ENCODE measurements at regions not wholly inside any gene's neighbourhood (a gene's known extent, or its start where the extent isn't known, plus 50 kb on each side); places are given as distances from the start of the nearest gene placed in this dataset.

DNA sequence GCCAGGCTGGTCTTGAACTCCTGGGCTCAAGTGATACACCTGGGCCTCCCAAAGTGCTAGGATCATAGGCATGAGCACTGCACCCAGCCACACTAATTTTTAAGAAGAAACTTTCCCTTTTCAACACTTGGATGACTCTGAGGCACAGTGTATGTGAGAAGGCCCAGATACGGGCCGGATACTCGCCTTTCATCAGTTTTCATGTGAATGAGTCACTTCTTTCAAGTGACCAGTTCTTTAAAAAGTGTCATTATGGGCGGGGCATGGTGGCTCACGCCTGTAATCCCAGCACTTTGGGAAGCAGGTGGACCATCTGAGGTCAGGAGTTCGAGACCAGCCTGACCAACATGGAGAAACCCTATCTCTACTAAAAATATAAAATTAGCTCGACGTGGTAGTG is 120.8 kb downstream of the CTTN start:
- H3K36me3 ChIP-seq, result no peaks in the 10 kb centered on the region

DNA sequence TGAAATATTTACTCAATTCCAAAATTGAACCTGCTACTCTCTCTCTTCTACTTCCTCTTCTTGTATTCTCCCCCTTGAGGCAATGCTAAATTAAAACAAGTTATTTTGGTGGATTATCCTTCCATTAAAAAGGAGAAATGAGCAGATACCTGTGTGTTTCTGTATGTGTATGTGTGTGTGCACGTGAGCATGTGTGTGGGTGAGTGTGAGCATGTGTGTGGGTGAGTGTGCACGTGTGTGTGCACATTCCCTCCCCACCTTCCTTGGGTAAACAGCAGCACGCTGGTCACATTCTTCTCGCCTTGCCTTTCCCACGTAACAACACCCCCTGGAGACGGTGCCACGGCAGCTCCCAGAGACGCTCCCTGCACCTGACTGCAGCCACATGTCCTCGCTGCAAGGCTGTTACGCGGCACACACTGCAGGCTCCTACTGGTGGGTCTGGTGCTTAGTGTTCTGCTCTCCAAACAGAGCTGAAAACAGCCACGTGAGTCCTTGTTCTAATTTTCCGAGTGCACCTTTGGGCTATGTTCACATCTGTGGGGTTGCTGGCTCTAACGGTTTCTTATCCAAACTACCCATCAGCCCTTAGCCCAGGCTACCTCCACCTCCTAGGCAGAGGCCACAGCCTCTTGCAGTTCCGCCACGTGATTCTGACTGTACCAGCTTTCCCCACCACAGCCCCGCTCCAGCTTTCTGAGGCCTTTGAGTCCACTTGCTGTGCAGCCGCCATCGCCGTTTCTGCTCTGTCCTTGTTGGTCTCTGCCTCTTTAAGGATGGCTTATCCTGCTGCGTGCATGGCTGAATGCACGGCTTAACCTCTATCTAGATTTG is 123.4 kb downstream of the CTTN start:
- H3K4me3 ChIP-seq, result no peak overlapping the region
- no peaks in the 10 kb centered on the region for H3K4me1 ChIP-seq
- no peak overlapping the region for H3K27ac ChIP-seq
- no peaks in the 10 kb centered on the region for H3K27me3 ChIP-seq
- H3K36me3 ChIP-seq, result no peaks in the 10 kb centered on the region
- DNase-seq, result peak in 1 of 3 donors; percentile 25
- TF ChIP-seq, protein P1, sequence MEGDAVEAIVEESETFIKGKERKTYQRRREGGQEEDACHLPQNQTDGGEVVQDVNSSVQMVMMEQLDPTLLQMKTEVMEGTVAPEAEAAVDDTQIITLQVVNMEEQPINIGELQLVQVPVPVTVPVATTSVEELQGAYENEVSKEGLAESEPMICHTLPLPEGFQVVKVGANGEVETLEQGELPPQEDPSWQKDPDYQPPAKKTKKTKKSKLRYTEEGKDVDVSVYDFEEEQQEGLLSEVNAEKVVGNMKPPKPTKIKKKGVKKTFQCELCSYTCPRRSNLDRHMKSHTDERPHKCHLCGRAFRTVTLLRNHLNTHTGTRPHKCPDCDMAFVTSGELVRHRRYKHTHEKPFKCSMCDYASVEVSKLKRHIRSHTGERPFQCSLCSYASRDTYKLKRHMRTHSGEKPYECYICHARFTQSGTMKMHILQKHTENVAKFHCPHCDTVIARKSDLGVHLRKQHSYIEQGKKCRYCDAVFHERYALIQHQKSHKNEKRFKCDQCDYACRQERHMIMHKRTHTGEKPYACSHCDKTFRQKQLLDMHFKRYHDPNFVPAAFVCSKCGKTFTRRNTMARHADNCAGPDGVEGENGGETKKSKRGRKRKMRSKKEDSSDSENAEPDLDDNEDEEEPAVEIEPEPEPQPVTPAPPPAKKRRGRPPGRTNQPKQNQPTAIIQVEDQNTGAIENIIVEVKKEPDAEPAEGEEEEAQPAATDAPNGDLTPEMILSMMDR (IDR thresholded peaks at IDR 0.05), result no peak
- no peak for TF ChIP-seq POLR2A (IDR thresholded peaks at IDR 0.05)
- H3K9me3 ChIP-seq, result no peaks in the 10 kb centered on the region

More for the DNA sequence above, 120.8 kb downstream of the CTTN start:
- no peak for TF ChIP-seq POLR2A (IDR thresholded peaks at IDR 0.05)
- TF ChIP-seq, protein P1 (IDR thresholded peaks at IDR 0.05), result no peak
- H3K9me3 ChIP-seq, result no peaks in the 10 kb centered on the region
- no peaks in the 10 kb centered on the region for H3K27me3 ChIP-seq
- no peak overlapping the region for H3K27ac ChIP-seq
- no peak overlapping the region for H3K4me3 ChIP-seq
- no peaks in the 10 kb centered on the region for H3K4me1 ChIP-seq
- DNase-seq, result no peak

DNA sequence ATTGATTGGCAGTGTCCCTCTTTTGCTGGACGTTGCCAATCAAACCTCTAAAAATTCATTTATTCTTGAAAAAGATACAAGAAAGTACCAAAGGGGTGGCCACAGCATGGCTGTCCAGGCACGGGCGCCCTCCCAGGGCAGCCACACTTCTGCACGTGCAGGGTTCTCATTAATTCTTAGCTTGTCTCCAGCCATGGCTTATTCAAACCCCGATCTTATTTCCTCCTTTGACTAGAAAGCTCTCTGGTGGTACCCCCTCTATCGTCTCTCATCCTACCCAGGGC is 123.9 kb downstream of the CTTN start:
- Histone ChIP-seq H3K4me1 (no peaks in the 10 kb centered on the region), H3K27ac (no peak overlapping the region), H3K27me3 (no peaks in the 10 kb centered on the region), H3K36me3 (no peaks in the 10 kb centered on the region), H3K9me3 (no peaks in the 10 kb centered on the region), H3K4me3 (no peak overlapping the region)
- TF ChIP-seq POLR2A (IDR thresholded peaks at IDR 0.05), result no peak
- TF ChIP-seq, protein P1 (IDR thresholded peaks at IDR 0.05), result no peak
- no peak for DNase-seq

DNA sequence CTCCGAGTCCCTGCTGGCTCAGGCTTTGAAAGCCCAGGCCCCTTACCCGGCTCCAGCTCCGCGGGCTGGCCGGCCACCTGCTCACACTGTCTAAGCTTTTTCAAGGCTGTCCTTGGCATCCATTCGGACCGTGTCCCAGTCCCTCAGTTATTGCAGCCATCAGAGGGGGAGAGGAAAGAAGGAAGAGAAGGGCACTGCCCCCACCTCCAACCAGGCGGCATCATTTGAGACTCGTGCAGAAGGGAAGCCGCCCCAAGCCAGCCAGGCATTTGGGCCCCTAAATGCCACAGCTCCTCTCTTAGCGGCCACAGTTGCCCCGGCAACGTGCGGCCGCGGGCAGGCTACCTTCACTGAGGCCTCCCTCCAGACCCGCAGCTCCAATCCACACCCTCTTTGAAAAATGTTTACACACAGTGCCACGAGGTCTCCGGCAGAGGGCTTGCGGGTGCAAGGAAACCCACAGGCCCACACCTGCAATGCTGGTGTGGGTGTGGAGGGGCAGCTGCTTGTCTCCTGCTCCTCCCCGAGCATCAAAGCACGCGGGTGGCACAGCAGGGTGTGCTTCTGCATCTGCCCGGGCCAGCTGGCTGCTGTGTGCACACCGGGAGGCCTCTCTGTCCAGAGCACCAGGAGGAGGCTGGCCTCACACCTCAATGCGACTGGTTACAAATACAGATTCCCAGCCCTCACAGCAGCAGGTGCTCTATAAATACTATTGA is 124.4 kb downstream of the CTTN start:
- H3K9me3 ChIP-seq, result no peaks in the 10 kb centered on the region
- no peak for TF ChIP-seq POLR2A (IDR thresholded peaks at IDR 0.05)
- TF ChIP-seq, protein P1 (IDR thresholded peaks at IDR 0.05), result peak in 1 of 6 experiments; percentile 1
- no peaks in the 10 kb centered on the region for H3K4me1 ChIP-seq
- H3K27ac ChIP-seq, result no peak overlapping the region
- H3K4me3 ChIP-seq, result no peak overlapping the region
- H3K27me3 ChIP-seq, result no peaks in the 10 kb centered on the region
- no peaks in the 10 kb centered on the region for H3K36me3 ChIP-seq
- DNase-seq, result peak in 1 of 3 donors; percentile 46

DNA sequence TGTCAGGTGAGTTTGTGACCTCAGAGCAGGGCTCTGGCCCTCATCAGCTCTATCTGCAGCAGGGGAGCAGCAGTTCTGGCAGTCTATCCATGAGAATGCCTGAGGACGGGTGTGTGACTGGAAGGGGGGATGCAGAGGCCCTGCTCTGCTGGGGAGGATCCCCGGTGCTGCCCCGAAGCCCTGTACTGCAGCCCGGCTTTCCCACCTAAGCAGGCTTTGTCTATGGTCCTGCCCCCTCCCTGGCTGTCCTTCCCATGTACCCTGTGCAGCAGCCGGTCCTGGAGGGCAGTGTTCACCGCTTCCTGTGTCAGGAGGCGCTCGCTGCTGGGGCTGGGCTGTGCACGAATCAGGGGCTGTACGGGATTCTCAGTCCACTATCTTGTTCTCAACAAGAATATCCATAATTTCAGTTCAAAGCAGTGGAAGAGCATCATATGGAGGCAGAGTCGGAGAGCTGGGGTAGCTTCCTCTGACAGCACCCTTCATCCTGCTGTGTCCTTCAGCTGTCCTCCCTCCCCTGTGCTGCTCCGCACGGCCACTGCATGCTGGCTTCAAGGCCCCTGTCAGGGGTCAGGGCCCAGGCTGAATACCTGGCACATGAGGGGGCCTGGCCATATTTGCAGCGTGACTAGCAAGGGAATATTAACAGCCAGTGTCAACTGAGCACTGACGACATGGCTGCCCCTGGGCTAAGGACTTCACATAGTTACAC is 125.2 kb downstream of the CTTN start:
- Histone ChIP-seq H3K27me3 (no peaks in the 10 kb centered on the region), H3K27ac (no peak overlapping the region), H3K4me3 (no peak overlapping the region), H3K4me1 (no peaks in the 10 kb centered on the region), H3K9me3 (no peaks in the 10 kb centered on the region), H3K36me3 (no peaks in the 10 kb centered on the region)
- DNase-seq, result peak in 1 of 3 donors; percentile 33
- TF ChIP-seq POLR2A (IDR thresholded peaks at IDR 0.05), result no peak
- TF ChIP-seq, protein P1 (IDR thresholded peaks at IDR 0.05), result no peak
